CD4-positive, alpha-beta T cell (primary cell): ENCODE measurements at regions not wholly inside any gene's neighbourhood (a gene's known extent, or its start where the extent isn't known, plus 50 kb on each side); places are given as distances from the start of the nearest gene placed in this dataset.
"Not testable (repeated sequence)": the region's sequence is repeated elsewhere in the genome, so short reads cannot be mapped to it uniquely, and the experiment has no call there.

Experiments
- ATAC-seq: fragments of 200-7000 bp; cut with Tn5 transposase; one replicate; pipeline ENCODE4 v1.10.0; 2022; ENCODE audit warnings: mild to moderate bottlenecking; ENCODE audit not compliant: poor library complexity
- CTCF ChIA-PET: fragments of 350-600 bp; sonication (Branson Sonifier 250); formaldehyde crosslinking; loops from one replicate; lab custom pipeline; 2021; ENCODE audit warnings: antibody characterized with exemption, inconsistent platforms; lab: Charles Lee
- POLR2A ChIA-PET: fragments of 350-600 bp; sonication (Branson Sonifier 250); formaldehyde crosslinking; loops from one replicate; lab custom pipeline; 2021; ENCODE audit warnings: antibody characterized with exemption, inconsistent platforms; lab: Charles Lee
- DNase-seq, 14 experiments: peaks; one replicate each; pipeline ENCODE4 v3.0.0-alpha.2; 2013 to 2020; ENCODE audit warnings: mixed read lengths in 2 of 14
- H3K27ac ChIP-seq, 2 donors: one replicate each; pipeline versions ENCODE4 v1.5.1 to v1.7.0; 2013; ENCODE audit warnings: low read length in 2 of 2, low read depth in 1 of 2, mild to moderate bottlenecking in 1 of 2
- H3K27me3 ChIP-seq, 2 experiments: 1 replicate in 1 of 2; 2 replicates in 1 of 2; pipeline versions ENCODE4 v1.6.1 to v1.7.0; 2013; ENCODE audit warnings: low read length in 2 of 2, control low read depth in 1 of 2, mild to moderate bottlenecking in 1 of 2, moderate library complexity in 1 of 2; ENCODE audit not compliant: insufficient read depth in 2 of 2, control insufficient read depth in 1 of 2
- H3K36me3 ChIP-seq: one replicate; pipeline ENCODE4 v1.6.1; 2013; ENCODE audit warnings: low read length, control low read depth; ENCODE audit not compliant: insufficient read depth
- H3K4me1 ChIP-seq: one replicate; pipeline ENCODE4 v1.6.1; 2013; ENCODE audit warnings: low read length, control low read depth; ENCODE audit not compliant: insufficient read depth
- H3K4me3 ChIP-seq: one replicate; pipeline ENCODE4 v1.5.1; 2013; ENCODE audit warnings: mild to moderate bottlenecking, low read length, moderate library complexity
- H3K9me3 ChIP-seq, 2 experiments: 1 replicate in 1 of 2; 2 replicates in 1 of 2; pipeline versions ENCODE4 v1.6.1 to v1.7.0; 2013; ENCODE audit warnings: low read length in 2 of 2, mild to moderate bottlenecking in 2 of 2, control low read depth in 1 of 2, moderate library complexity in 1 of 2; ENCODE audit not compliant: control insufficient read depth in 1 of 2, insufficient read depth in 1 of 2
- H3K27ac Mint-ChIP-seq: one replicate; pipeline ENCODE4 v1.8.0; 2020; ENCODE audit warnings: mixed read lengths
- H3K27me3 Mint-ChIP-seq: one replicate; pipeline ENCODE4 v1.8.0; 2021; ENCODE audit warnings: mixed read lengths
- H3K36me3 Mint-ChIP-seq: one replicate; pipeline ENCODE4 v1.8.0; 2021; ENCODE audit warnings: low read depth, mixed read lengths
- H3K4me1 Mint-ChIP-seq: one replicate; pipeline ENCODE4 v1.8.0; 2021; ENCODE audit warnings: low read depth, mixed read lengths
- H3K4me3 Mint-ChIP-seq: one replicate; pipeline ENCODE4 v1.8.0; 2020; ENCODE audit warnings: mild to moderate bottlenecking, mixed read lengths
- H3K9me3 Mint-ChIP-seq: one replicate; pipeline ENCODE4 v1.8.0; 2020; ENCODE audit warnings: mixed read lengths
- intact Hi-C, 2 experiments: fragments of 100-400 bp; cut with DNase I in 1 of 2; cut with micrococcal nuclease in 1 of 2; formaldehyde crosslinking; loops; one replicate each; pipeline versions ENCODE4 v1.15.1 to v1.9.0; 2023 to 2025; cut with DNase I, micrococcal nuclease
- TF ChIP-seq, protein P1 (sequence below): fragments of 200-600 bp; IDR thresholded peaks from one replicate; pipeline ENCODE4 v1.8.0; 2022; ENCODE audit warnings: antibody characterized with exemption, mild to moderate bottlenecking

DNA sequence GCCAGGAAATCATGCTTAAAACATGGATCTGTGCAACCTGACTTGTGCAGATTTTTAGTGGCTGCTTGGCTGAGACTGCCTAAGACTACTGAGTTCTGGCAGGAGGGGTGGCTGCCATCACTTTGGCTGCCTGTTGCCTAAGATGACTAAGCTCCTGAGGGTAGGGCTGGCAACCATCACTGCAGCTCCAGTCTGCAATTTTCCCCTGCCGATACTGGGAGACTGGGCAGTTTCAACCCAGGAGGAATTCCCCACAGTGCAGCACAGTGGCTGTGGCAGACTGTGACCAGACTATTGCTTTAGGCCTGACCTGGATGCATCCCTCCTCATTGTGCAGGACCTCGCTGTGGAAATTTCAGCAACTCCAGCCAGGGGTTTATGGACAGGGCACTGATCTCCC, 544.9 kb downstream of the ANKRD50 start:
- DNase-seq = no peak

DNA sequence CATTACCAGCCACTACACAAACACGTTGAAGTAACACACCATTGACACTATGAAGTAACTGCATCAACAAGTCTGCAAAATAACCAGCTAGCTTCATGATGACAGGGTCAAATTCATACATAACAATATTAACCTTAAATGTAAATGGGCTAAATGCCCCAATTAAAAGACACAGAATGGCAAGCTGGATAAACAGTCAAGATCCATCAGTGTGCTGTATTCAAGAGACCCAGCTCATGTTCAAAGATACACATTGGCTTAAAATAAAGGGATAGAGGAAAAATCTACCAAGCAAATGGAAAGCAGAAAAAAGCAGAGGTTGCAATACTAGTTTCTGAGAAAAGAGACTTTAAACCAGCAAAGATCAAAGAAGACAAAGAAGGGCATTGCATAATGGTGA, 543.0 kb downstream of the ANKRD50 start:
- H3K27me3 Mint-ChIP-seq = not testable (repeated sequence)

More for the DNA sequence above, 544.9 kb downstream of the ANKRD50 start:
- H3K9me3 Mint-ChIP-seq = peaks cover 7% of the 10 kb centered on the region
- Histone ChIP-seq H3K4me1 (no peaks in the 10 kb centered on the region), H3K27ac (no peak overlapping the region), H3K9me3 (peaks cover 0 to 8% of the 10 kb centered on the region in 2 experiments), H3K4me3 (no peak overlapping the region), H3K27me3 (no peaks in the 10 kb centered on the region), H3K36me3 (no peaks in the 10 kb centered on the region)
- no peaks in the 10 kb centered on the region for H3K36me3 Mint-ChIP-seq
- TF ChIP-seq, protein P1, sequence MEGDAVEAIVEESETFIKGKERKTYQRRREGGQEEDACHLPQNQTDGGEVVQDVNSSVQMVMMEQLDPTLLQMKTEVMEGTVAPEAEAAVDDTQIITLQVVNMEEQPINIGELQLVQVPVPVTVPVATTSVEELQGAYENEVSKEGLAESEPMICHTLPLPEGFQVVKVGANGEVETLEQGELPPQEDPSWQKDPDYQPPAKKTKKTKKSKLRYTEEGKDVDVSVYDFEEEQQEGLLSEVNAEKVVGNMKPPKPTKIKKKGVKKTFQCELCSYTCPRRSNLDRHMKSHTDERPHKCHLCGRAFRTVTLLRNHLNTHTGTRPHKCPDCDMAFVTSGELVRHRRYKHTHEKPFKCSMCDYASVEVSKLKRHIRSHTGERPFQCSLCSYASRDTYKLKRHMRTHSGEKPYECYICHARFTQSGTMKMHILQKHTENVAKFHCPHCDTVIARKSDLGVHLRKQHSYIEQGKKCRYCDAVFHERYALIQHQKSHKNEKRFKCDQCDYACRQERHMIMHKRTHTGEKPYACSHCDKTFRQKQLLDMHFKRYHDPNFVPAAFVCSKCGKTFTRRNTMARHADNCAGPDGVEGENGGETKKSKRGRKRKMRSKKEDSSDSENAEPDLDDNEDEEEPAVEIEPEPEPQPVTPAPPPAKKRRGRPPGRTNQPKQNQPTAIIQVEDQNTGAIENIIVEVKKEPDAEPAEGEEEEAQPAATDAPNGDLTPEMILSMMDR = no peak
- H3K4me3 Mint-ChIP-seq = no peak overlapping the region
- intact Hi-C loops = no loop called here
- no peaks in the 10 kb centered on the region for H3K4me1 Mint-ChIP-seq
- no peak overlapping the region for H3K27ac Mint-ChIP-seq
- ChIA-PET POLR2A (no interaction called here), CTCF (no interaction called here)
- no peak for ATAC-seq
- H3K27me3 Mint-ChIP-seq = no peaks in the 10 kb centered on the region

DNA sequence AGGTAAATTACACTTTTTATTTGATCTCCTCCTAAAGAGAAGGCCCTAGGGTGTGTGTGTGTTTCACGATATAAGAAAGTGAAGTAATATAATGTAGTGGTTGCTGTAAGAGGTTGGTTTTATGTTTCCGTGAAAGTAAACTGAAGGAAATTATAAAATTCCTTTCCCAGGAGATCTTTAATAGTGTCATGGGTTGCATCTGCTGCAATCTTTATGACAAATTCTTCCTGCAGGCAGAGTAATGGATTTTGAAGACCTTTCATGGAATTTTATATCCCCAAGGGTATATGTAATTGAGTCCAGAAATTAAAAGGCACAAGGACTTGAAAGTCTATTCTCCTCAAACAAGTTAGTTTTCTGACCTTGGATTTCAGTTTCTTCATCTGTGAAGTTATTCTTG, 538.6 kb downstream of the ANKRD50 start:
- no peaks in the 10 kb centered on the region for H3K4me1 Mint-ChIP-seq
- Histone ChIP-seq H3K9me3 (no peaks in the 10 kb centered on the region), H3K4me3 (no peak overlapping the region), H3K4me1 (no peaks in the 10 kb centered on the region), H3K27me3 (no peaks in the 10 kb centered on the region), H3K36me3 (no peaks in the 10 kb centered on the region), H3K27ac (no peak overlapping the region)
- ChIA-PET CTCF (no interaction called here), POLR2A (no interaction called here)
- H3K36me3 Mint-ChIP-seq = no peaks in the 10 kb centered on the region
- H3K4me3 Mint-ChIP-seq = no peak overlapping the region
- H3K27me3 Mint-ChIP-seq = no peaks in the 10 kb centered on the region
- no peak for DNase-seq
- intact Hi-C loops = no loop called here
- TF ChIP-seq, protein P1 = no peak
- ATAC-seq = no peak
- no peak overlapping the region for H3K27ac Mint-ChIP-seq
- H3K9me3 Mint-ChIP-seq = peaks cover 2% of the 10 kb centered on the region

More for the DNA sequence above, 543.0 kb downstream of the ANKRD50 start:
- H3K4me1 ChIP-seq, H3K36me3 ChIP-seq, H3K4me3 ChIP-seq, H3K4me1 Mint-ChIP-seq, H3K4me3 Mint-ChIP-seq, POLR2A ChIA-PET, ATAC-seq, H3K9me3 Mint-ChIP-seq, CTCF ChIA-PET, H3K27me3 ChIP-seq, DNase-seq, intact Hi-C loops, H3K27ac ChIP-seq, H3K9me3 ChIP-seq, H3K27ac Mint-ChIP-seq, H3K36me3 Mint-ChIP-seq: not testable (repeated sequence)

DNA sequence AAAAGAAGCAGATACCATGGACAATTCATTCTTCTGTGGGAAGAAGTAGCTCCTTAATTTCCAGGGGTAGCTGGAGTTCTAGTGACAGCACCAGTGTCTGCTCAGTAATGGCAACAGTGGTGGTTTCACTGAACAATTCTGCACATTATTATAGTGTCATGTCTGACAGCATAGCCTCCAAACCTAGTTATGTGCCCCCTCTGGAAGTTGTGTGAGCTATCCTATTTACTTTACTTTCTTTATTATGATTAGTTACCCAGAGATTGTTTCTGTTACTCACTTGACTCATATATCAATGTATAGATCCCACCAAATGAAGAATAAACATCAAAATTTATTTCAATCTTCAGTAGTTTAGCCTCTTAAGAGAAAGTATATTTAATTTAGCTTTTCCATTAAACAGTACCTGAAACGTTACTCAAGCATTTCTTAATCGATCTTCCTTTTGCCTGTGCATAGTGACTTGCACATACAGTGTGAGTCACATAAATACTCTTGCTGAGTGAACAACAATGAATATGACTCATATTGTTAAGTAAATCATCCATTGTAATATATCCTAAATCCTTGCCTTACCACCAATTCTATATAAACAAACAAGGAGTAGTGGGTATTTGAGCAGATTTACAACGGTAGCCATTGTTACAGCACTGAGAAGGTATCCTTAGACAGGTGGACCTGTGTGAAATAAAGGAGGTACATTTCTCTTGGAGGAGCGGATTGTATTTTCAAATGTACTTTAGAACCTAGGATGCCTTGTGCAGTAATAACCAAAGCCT, 534.7 kb downstream of the ANKRD50 start:
- ATAC-seq = no peak
- no peak for DNase-seq
- no peaks in the 10 kb centered on the region for H3K36me3 ChIP-seq
- no peak overlapping the region for H3K4me3 Mint-ChIP-seq
- H3K27me3 Mint-ChIP-seq = no peaks in the 10 kb centered on the region
- intact Hi-C loops = no loop called here
- no peaks in the 10 kb centered on the region for H3K36me3 Mint-ChIP-seq
- TF ChIP-seq, protein P1 = no peak
- H3K9me3 Mint-ChIP-seq = no peaks in the 10 kb centered on the region
- no peaks in the 10 kb centered on the region for H3K4me1 Mint-ChIP-seq
- no peak overlapping the region for H3K27ac ChIP-seq
- no peak overlapping the region for H3K27ac Mint-ChIP-seq
- no peaks in the 10 kb centered on the region for H3K27me3 ChIP-seq
- POLR2A ChIA-PET = no interaction called here
- H3K4me1 ChIP-seq = no peaks in the 10 kb centered on the region
- CTCF ChIA-PET = no interaction called here
- no peak overlapping the region for H3K4me3 ChIP-seq
- peaks cover 0 to 4% of the 10 kb centered on the region in 2 experiments for H3K9me3 ChIP-seq
